ENCODE measurements at regions not wholly inside any gene's neighbourhood (a gene's known extent, or its start where the extent isn't known, plus 50 kb on each side); places are given as distances from the start of the nearest gene placed in this dataset.

GRCh38 chr14:31932675-31933074, 144.4 kb upstream of the ARHGAP5 start:
- no peak overlapping the region for H3K27ac ChIP-seq (ENCODE audit: low read depth, low read length)

GRCh38 chr14:31933716-31934115, 143.4 kb upstream of the ARHGAP5 start:
- Histone ChIP-seq H3K36me3 (ENCODE audit: insufficient read depth, low read length) (no peaks in the 10 kb centered on the region), H3K9me3 (ENCODE audit: low read length) (no peaks in the 10 kb centered on the region), H3K4me1 (ENCODE audit: insufficient read depth, low read length) (no peaks in the 10 kb centered on the region), H3K27me3 (ENCODE audit: control insufficient read depth in 1 of 2, insufficient read depth in 2 of 2, low read length in 2 of 2) (no peaks in the 10 kb centered on the region), H3K9ac (ENCODE audit: low read length) (no peak overlapping the region), H3K4me3 (ENCODE audit: low read depth in 1 of 2, low read length in 2 of 2) (no peak overlapping the region), H3K27ac (ENCODE audit: low read depth, low read length) (no peak overlapping the region)

More at GRCh38 chr14:31932675-31933074, 144.4 kb upstream of the ARHGAP5 start:
- H3K36me3 ChIP-seq (ENCODE audit: insufficient read depth, low read length) = no peaks in the 10 kb centered on the region
- H3K4me1 ChIP-seq (ENCODE audit: insufficient read depth, low read length) = peaks cover 5% of the 10 kb centered on the region
- no peaks in the 10 kb centered on the region for H3K27me3 ChIP-seq (ENCODE audit: control insufficient read depth in 1 of 2, insufficient read depth in 2 of 2, low read length in 2 of 2)
- no peak overlapping the region for H3K4me3 ChIP-seq (ENCODE audit: low read depth in 1 of 2, low read length in 2 of 2)
- no peak overlapping the region for H3K9ac ChIP-seq (ENCODE audit: low read length)
- no peaks in the 10 kb centered on the region for H3K9me3 ChIP-seq (ENCODE audit: low read length)

- Histone ChIP-seq H3K27me3 (ENCODE audit: control insufficient read depth in 1 of 2, insufficient read depth in 2 of 2, low read length in 2 of 2) (no peaks in the 10 kb centered on the region), H3K9me3 (ENCODE audit: low read length) (no peaks in the 10 kb centered on the region), H3K4me3 (ENCODE audit: low read depth in 1 of 2, low read length in 2 of 2) (no peak overlapping the region), H3K27ac (ENCODE audit: low read depth, low read length) (no peak overlapping the region), H3K9ac (ENCODE audit: low read length) (no peak overlapping the region), H3K4me1 (ENCODE audit: insufficient read depth, low read length) (no peaks in the 10 kb centered on the region), H3K36me3 (ENCODE audit: insufficient read depth, low read length) (no peaks in the 10 kb centered on the region)
Measured at GRCh38 chr14:31934767-31935266, 142.3 kb upstream of the ARHGAP5 start.

- Histone ChIP-seq H3K27me3 (ENCODE audit: control insufficient read depth in 1 of 2, insufficient read depth in 2 of 2, low read length in 2 of 2) (no peaks in the 10 kb centered on the region), H3K4me1 (ENCODE audit: insufficient read depth, low read length) (no peaks in the 10 kb centered on the region), H3K9me3 (ENCODE audit: low read length) (no peaks in the 10 kb centered on the region), H3K9ac (ENCODE audit: low read length) (no peak overlapping the region), H3K27ac (ENCODE audit: low read depth, low read length) (no peak overlapping the region), H3K36me3 (ENCODE audit: insufficient read depth, low read length) (no peaks in the 10 kb centered on the region), H3K4me3 (ENCODE audit: low read depth in 1 of 2, low read length in 2 of 2) (no peak overlapping the region)
Measured at GRCh38 chr14:31935391-31935790, 141.7 kb upstream of the ARHGAP5 start.

GRCh38 chr14:31936115-31936514, 141.0 kb upstream of the ARHGAP5 start:
- Histone ChIP-seq H3K9me3 (ENCODE audit: low read length) (no peaks in the 10 kb centered on the region), H3K9ac (ENCODE audit: low read length) (no peak overlapping the region), H3K27ac (ENCODE audit: low read depth, low read length) (no peak overlapping the region), H3K36me3 (ENCODE audit: insufficient read depth, low read length) (no peaks in the 10 kb centered on the region), H3K4me3 (ENCODE audit: low read depth in 1 of 2, low read length in 2 of 2) (no peak overlapping the region), H3K4me1 (ENCODE audit: insufficient read depth, low read length) (no peaks in the 10 kb centered on the region), H3K27me3 (ENCODE audit: control insufficient read depth in 1 of 2, insufficient read depth in 2 of 2, low read length in 2 of 2) (no peaks in the 10 kb centered on the region)

- Histone ChIP-seq H3K27ac (ENCODE audit: low read depth, low read length) (no peak overlapping the region), H3K27me3 (ENCODE audit: control insufficient read depth in 1 of 2, insufficient read depth in 2 of 2, low read length in 2 of 2) (no peaks in the 10 kb centered on the region), H3K4me3 (ENCODE audit: low read depth in 1 of 2, low read length in 2 of 2) (no peak overlapping the region), H3K9me3 (ENCODE audit: low read length) (no peaks in the 10 kb centered on the region), H3K4me1 (ENCODE audit: insufficient read depth, low read length) (no peaks in the 10 kb centered on the region), H3K36me3 (ENCODE audit: insufficient read depth, low read length) (no peaks in the 10 kb centered on the region), H3K9ac (ENCODE audit: low read length) (no peak overlapping the region)
Measured at GRCh38 chr14:31937730-31938346, 139.3 kb upstream of the ARHGAP5 start.

GRCh38 chr14:31939934-31940333, 137.2 kb upstream of the ARHGAP5 start:
- H3K9me3 ChIP-seq (ENCODE audit: low read length) = no peaks in the 10 kb centered on the region
- no peaks in the 10 kb centered on the region for H3K36me3 ChIP-seq (ENCODE audit: insufficient read depth, low read length)
- no peaks in the 10 kb centered on the region for H3K4me1 ChIP-seq (ENCODE audit: insufficient read depth, low read length)
- H3K9ac ChIP-seq (ENCODE audit: low read length) = no peak overlapping the region
- no peaks in the 10 kb centered on the region for H3K27me3 ChIP-seq (ENCODE audit: control insufficient read depth in 1 of 2, insufficient read depth in 2 of 2, low read length in 2 of 2)
- no peak overlapping the region for H3K4me3 ChIP-seq (ENCODE audit: low read depth in 1 of 2, low read length in 2 of 2)
- no peak overlapping the region for H3K27ac ChIP-seq (ENCODE audit: low read depth, low read length)

GRCh38 chr14:31941487-31941886, 135.6 kb upstream of the ARHGAP5 start:
- no peak overlapping the region for H3K4me3 ChIP-seq (ENCODE audit: low read depth in 1 of 2, low read length in 2 of 2)
- no peak overlapping the region for H3K9ac ChIP-seq (ENCODE audit: low read length)
- no peaks in the 10 kb centered on the region for H3K4me1 ChIP-seq (ENCODE audit: insufficient read depth, low read length)
- no peaks in the 10 kb centered on the region for H3K36me3 ChIP-seq (ENCODE audit: insufficient read depth, low read length)
- no peaks in the 10 kb centered on the region for H3K27me3 ChIP-seq (ENCODE audit: control insufficient read depth in 1 of 2, insufficient read depth in 2 of 2, low read length in 2 of 2)
- H3K9me3 ChIP-seq (ENCODE audit: low read length) = no peaks in the 10 kb centered on the region
- no peak overlapping the region for H3K27ac ChIP-seq (ENCODE audit: low read depth, low read length)

GRCh38 chr14:31942166-31942841, 134.8 kb upstream of the ARHGAP5 start:
- Histone ChIP-seq H3K9me3 (ENCODE audit: low read length) (no peaks in the 10 kb centered on the region), H3K27ac (ENCODE audit: low read depth, low read length) (no peak overlapping the region)

GRCh38 chr14:31943217-31943799, 133.8 kb upstream of the ARHGAP5 start:
- no peaks in the 10 kb centered on the region for H3K36me3 ChIP-seq (ENCODE audit: insufficient read depth, low read length)
- no peaks in the 10 kb centered on the region for H3K9me3 ChIP-seq (ENCODE audit: low read length)
- no peaks in the 10 kb centered on the region for H3K4me1 ChIP-seq (ENCODE audit: insufficient read depth, low read length)
- H3K4me3 ChIP-seq (ENCODE audit: low read depth in 1 of 2, low read length in 2 of 2) = no peak overlapping the region
- no peak overlapping the region for H3K9ac ChIP-seq (ENCODE audit: low read length)
- H3K27me3 ChIP-seq (ENCODE audit: control insufficient read depth in 1 of 2, insufficient read depth in 2 of 2, low read length in 2 of 2) = no peaks in the 10 kb centered on the region
- no peak overlapping the region for H3K27ac ChIP-seq (ENCODE audit: low read depth, low read length)

More at GRCh38 chr14:31942166-31942841, 134.8 kb upstream of the ARHGAP5 start:
- Histone ChIP-seq H3K4me3 (ENCODE audit: low read depth in 1 of 2, low read length in 2 of 2) (no peak overlapping the region), H3K27me3 (ENCODE audit: control insufficient read depth in 1 of 2, insufficient read depth in 2 of 2, low read length in 2 of 2) (no peaks in the 10 kb centered on the region), H3K36me3 (ENCODE audit: insufficient read depth, low read length) (no peaks in the 10 kb centered on the region), H3K9ac (ENCODE audit: low read length) (no peak overlapping the region), H3K4me1 (ENCODE audit: insufficient read depth, low read length) (no peaks in the 10 kb centered on the region)

GRCh38 chr14:31943861-31944255, 133.2 kb upstream of the ARHGAP5 start:
- Histone ChIP-seq H3K4me1 (ENCODE audit: insufficient read depth, low read length) (no peaks in the 10 kb centered on the region), H3K27me3 (ENCODE audit: control insufficient read depth in 1 of 2, insufficient read depth in 2 of 2, low read length in 2 of 2) (no peaks in the 10 kb centered on the region), H3K9me3 (ENCODE audit: low read length) (no peaks in the 10 kb centered on the region), H3K27ac (ENCODE audit: low read depth, low read length) (no peak overlapping the region), H3K9ac (ENCODE audit: low read length) (no peak overlapping the region), H3K36me3 (ENCODE audit: insufficient read depth, low read length) (no peaks in the 10 kb centered on the region), H3K4me3 (ENCODE audit: low read depth in 1 of 2, low read length in 2 of 2) (no peak overlapping the region)

All from muscle layer of colon (tissue), 2 donors.